Prostate gland (tissue), 2 donors: ENCODE measurements at regions not wholly inside any gene's neighbourhood (a gene's known extent, or its start where the extent isn't known, plus 50 kb on each side); places are given as distances from the start of the nearest gene placed in this dataset.

Source experiments
- DNase-seq: peaks from one replicate; pipeline ENCODE4 v3.0.0-alpha.2; 2019; ENCODE audit warnings: low spot score
- H3K27ac ChIP-seq, 2 donors: fragments of 200-600 bp; sonication (generic); 2 replicates each; pipeline ENCODE4 v1.5.1; 2017 to 2019
- H3K27me3 ChIP-seq: fragments of 200-600 bp; sonication (generic); replicated peaks from 2 replicates; pipeline ENCODE4 v1.5.1; 2019; ENCODE audit not compliant: insufficient read depth
- H3K36me3 ChIP-seq, 2 donors: fragments of 200-600 bp; sonication (generic); 1 replicate in 1 of 2; 2 replicates in 1 of 2; pipeline versions ENCODE4 v1.5.1 to v1.8.1; 2017 to 2019
- H3K4me1 ChIP-seq: fragments of 200-600 bp; sonication (generic); replicated peaks from 2 replicates; pipeline ENCODE4 v1.5.1; 2019
- H3K4me3 ChIP-seq, 2 donors: fragments of 200-600 bp; sonication (generic); 2 replicates each; pipeline ENCODE4 v1.5.1; 2017 to 2019
- H3K9me3 ChIP-seq: fragments of 200-600 bp; sonication (generic); 2 replicates; pipeline ENCODE4 v1.5.1; 2017
- CTCF ChIP-seq, 4 experiments: fragments of 200-600 bp in 2 of 4; fragments of 450-650 bp in 2 of 4; sonication (generic) in 2 of 4; IDR thresholded peaks; 1 replicate in 3 of 4; 2 replicates in 1 of 4; pipeline ENCODE4 v1.5.1; 2016 to 2019; ENCODE audit warnings: antibody characterized with exemption in 4 of 4, mild to moderate bottlenecking in 2 of 4, moderate library complexity in 2 of 4
- POLR2A ChIP-seq: fragments of 450-650 bp; IDR thresholded peaks from one replicate; pipeline ENCODE4 v1.6.1; 2016; ENCODE audit warnings: antibody characterized with exemption, mild to moderate bottlenecking
- POLR2AphosphoS5 ChIP-seq: sonication (generic); formaldehyde crosslinking; IDR thresholded peaks from one replicate; pipeline ENCODE4 v1.6.1; 2017; ENCODE audit warnings: antibody characterized with exemption
- WGBS: methylation state at CpG from one replicate; pipeline ENCODE4 v1.1.5; 2018; 5-methylcytosine and 5-hydroxymethylcytosine counted together
- intact Hi-C: fragments of 100-400 bp; cut with DNase I; formaldehyde crosslinking; loops from one replicate; pipeline ENCODE4 v1.14.2; 2022

- Histone ChIP-seq H3K4me1 (no peaks in the 10 kb centered on the region), H3K9me3 (no peaks in the 10 kb centered on the region), H3K27me3 (no peaks in the 10 kb centered on the region), H3K27ac (no peak overlapping the region), H3K4me3 (no peak overlapping the region), H3K36me3 (no peaks in the 10 kb centered on the region)
- intact Hi-C loops: no loop called here
- TF ChIP-seq CTCF (IDR thresholded peaks at IDR 0.05): no peak
- no peak for TF ChIP-seq POLR2AphosphoS5
- TF ChIP-seq POLR2A: no peak
- no peak for DNase-seq
- WGBS: 94% methylated on average over 24 of the region's 24 CpGs
Observed at GRCh38 chr2:242027676-242028450, 158.3 kb downstream of the RTP5 start.

- 88% methylated on average over 21 of the region's 21 CpGs for WGBS
- Histone ChIP-seq H3K27me3 (no peaks in the 10 kb centered on the region), H3K9me3 (no peaks in the 10 kb centered on the region), H3K4me1 (no peaks in the 10 kb centered on the region), H3K27ac (no peak overlapping the region), H3K4me3 (no peak overlapping the region), H3K36me3 (no peaks in the 10 kb centered on the region)
- no peak for DNase-seq
- TF ChIP-seq CTCF (IDR thresholded peaks at IDR 0.05) (no peak), POLR2A (no peak), POLR2AphosphoS5 (no peak)
- intact Hi-C loops: no loop called here
Observed at GRCh38 chr2:242029422-242030225, 160.1 kb downstream of the RTP5 start.

- DNase-seq: no peak
- Histone ChIP-seq H3K27me3 (no peaks in the 10 kb centered on the region), H3K36me3 (no peaks in the 10 kb centered on the region), H3K9me3 (no peaks in the 10 kb centered on the region), H3K4me1 (no peaks in the 10 kb centered on the region), H3K27ac (no peak overlapping the region), H3K4me3 (no peak overlapping the region)
- no peak for TF ChIP-seq POLR2AphosphoS5
- no peak for TF ChIP-seq POLR2A
- no peak for TF ChIP-seq CTCF (IDR thresholded peaks at IDR 0.05)
- intact Hi-C loops: no loop called here
- WGBS: 90% methylated on average over 9 of the region's 9 CpGs
Observed at GRCh38 chr2:242030226-242030575, 160.7 kb downstream of the RTP5 start.

GRCh38 chr2:242030858-242031257, 161.3 kb downstream of the RTP5 start:
- WGBS: 77% methylated on average over 12 of the region's 12 CpGs
- Histone ChIP-seq H3K27me3 (no peaks in the 10 kb centered on the region), H3K4me3 (no peak overlapping the region), H3K36me3 (no peaks in the 10 kb centered on the region), H3K27ac (no peak overlapping the region), H3K4me1 (no peaks in the 10 kb centered on the region), H3K9me3 (no peaks in the 10 kb centered on the region)
- intact Hi-C loops: no loop called here
- TF ChIP-seq POLR2AphosphoS5 (no peak), CTCF (IDR thresholded peaks at IDR 0.05) (no peak), POLR2A (no peak)
- DNase-seq: no peak
